GM18502 (cell line): ENCODE measurements at regions not wholly inside any gene's neighbourhood (a gene's known extent, or its start where the extent isn't known, plus 50 kb on each side); places are given as distances from the start of the nearest gene placed in this dataset.
"Not testable (repeated sequence)": the region's sequence is repeated elsewhere in the genome, so short reads cannot be mapped to it uniquely, and the experiment has no call there.

Source experiments
- ATAC-seq: cut with Tn5 transposase; IDR thresholded peaks from one replicate; pipeline ENCODE4 v1.9.1; 2021; ENCODE audit warnings: mild to moderate bottlenecking; ENCODE audit not compliant: unreplicated experiment, poor library complexity

DNA sequence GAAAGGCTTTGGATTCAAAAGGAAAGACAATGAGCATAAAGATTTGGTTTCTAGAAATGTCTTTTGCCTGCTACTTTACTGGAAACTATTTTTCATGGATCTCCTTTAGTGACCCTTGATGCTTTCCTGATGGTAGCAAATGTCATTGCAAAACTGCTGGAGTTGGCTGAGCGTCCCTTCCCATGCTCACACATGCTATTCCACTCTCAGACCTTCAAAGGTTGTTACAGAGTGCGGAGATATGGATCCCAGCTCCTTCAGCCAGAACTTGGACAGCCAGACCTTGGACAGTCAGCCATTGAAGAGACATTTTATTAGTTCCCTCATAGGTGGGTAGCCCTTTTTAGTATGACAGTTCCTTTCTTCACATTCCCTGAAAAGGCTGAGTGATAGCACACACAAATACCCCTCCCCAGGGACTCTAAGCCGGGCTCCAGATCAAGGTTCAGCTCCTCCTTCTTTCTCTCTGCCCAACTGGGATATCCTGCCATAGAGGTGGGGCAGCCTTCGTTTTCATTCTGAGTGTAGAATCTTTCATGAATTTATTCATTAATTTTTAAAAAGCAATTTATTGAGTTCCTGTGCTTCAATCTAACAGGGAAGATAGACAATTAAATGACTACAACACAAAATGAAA, 153.3 kb upstream of the SLC44A1 start:
- no peak for ATAC-seq

DNA sequence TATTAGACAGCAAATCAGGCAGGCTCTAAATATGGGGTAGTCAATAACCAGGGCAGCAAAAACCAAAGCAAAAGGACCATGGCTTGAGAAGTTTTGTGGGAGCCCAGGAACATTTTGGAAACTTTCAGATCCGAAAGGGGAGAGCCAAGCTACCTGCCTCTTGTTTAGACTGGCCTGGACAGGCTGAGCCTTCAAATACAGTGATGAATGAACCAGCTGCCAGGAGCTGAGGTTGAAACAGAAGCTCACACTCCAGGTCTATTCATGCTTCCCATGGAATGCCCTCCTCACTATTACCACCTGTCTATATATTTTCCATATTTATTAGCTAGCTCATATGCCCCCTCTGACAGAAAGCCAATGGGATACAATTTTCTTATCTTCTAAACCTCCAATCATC, 150.8 kb upstream of the SLC44A1 start:
- ATAC-seq: no peak

DNA sequence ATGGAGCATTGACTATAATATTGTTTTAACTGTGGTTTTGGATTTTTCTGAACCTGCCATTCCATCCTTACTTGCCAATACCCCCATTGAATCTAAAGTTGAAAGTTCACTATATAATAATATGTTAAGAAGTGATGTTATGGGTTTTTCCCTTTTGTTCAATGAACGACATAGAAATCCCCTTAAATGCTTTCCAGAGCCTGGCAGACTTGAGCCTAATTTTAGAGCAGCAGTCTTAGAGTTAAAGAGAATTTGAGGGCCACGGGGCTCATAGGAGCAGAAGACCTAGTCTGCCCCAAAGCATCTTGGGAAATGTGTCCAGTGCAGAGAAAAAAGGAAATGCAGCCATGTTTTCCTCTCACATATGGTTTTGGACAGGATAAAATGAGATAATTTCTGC, 146.1 kb upstream of the SLC44A1 start:
- ATAC-seq: no peak

DNA sequence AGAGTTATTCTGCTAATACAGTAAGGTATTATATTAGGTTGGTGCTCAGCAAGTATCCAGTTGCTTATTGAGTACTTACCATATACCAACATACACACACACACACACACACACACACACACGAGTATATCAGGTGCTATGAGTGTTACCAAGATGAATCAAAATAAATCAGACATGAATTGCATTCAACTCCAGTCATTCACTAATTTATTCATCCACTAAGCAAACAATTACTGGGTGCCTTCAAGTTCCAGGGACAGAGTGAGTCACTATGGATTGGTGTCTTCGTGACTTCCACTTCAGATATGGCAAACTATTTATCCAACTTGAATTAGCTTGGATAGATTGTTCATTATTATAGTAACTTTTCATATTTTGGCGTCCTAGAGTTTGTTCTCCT, 140.7 kb upstream of the SLC44A1 start:
- ATAC-seq: no peak

DNA sequence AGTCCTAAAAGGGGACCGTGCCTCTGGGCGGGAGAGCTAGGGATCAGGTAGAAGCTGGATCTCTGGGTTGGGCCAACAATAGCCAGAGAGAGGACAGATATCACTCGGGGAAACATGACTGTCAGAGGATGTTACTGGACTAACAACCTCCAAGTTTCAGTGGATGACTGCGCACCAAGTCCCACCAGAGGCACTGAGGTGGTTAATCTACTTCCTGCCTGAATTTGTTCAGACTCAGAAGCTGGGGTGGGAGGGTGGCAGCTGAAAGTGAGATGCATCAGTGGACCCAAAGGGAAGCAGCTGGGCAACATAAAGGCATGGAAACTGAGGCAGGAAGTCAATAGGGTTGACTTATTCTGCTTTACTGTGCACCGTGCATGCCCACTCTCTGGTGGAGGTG, 130.1 kb upstream of the SLC44A1 start:
- peak; percentile 76 for ATAC-seq

GRCh38 chr9:105114964-105115728, 129.3 kb upstream of the SLC44A1 start:
- ATAC-seq: peak; percentile 82

DNA sequence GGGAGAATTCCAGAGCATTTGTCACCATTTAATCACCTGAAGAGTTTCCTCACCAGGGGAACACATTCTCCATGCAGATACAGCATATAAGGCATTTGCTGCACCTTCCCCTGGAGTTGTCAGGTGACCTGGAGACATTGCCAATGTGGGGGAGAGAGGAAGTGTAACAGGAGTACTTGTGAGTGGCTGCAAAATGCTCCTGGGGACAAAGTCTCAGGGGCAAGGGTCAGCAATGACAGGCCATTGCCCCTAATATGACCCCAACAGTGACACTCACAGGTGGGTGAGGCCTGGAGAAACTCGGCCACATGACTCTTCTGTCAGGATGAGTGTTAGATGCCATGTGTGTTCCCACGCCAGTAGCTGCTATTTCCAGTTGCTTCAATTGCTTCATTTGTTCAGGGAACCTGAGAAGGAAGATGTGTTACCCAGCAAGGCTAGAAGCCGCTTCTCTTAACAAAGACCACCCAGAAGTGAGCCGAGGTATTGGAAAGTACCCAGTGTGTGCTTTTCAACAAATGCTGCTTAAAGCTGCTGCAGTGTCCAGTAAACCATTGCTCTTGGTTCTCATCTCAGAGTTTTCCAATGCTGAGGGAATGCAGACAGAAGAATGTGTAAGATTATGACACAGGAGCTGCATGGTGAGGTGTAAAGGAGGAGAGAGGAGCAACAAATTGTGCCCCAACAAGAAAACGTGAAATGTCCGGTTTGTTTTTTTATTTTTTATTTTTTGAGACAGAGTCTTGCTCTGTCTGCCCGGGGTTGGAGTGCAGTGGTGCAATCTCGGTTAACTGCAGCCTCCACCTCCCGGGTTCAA, 128.2 kb upstream of the SLC44A1 start:
- ATAC-seq: no peak

GRCh38 chr9:105117234-105117633, 127.2 kb upstream of the SLC44A1 start:
- no peak for ATAC-seq

- no peak for ATAC-seq
Observed at GRCh38 chr9:105118636-105119035, 125.8 kb upstream of the SLC44A1 start.

GRCh38 chr9:105119156-105119555, 125.3 kb upstream of the SLC44A1 start:
- no peak for ATAC-seq

- ATAC-seq: no peak
Observed at GRCh38 chr9:105121861-105122430, 122.5 kb upstream of the SLC44A1 start.

DNA sequence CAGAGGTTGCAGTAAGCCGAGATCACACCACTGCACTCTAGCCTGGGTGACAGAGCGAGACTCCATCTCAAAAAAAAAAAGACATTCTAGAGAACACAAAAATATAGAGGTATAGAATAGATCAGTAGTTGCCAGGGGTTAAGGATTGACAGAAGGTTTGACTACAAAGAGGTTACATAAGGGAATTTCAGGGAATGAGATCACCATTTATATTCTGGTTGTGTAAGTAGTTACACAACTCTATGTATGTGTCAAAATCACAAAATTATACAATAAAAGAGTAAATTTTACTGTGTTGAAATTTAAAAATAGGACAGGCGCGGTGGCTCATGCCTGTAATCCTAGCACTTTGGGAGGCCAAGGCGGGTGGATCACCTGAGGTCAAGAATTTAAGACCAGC, 119.9 kb upstream of the SLC44A1 start:
- ATAC-seq: not testable (repeated sequence)

- ATAC-seq: no peak
Observed at GRCh38 chr9:105126226-105126625, 118.2 kb upstream of the SLC44A1 start.

DNA sequence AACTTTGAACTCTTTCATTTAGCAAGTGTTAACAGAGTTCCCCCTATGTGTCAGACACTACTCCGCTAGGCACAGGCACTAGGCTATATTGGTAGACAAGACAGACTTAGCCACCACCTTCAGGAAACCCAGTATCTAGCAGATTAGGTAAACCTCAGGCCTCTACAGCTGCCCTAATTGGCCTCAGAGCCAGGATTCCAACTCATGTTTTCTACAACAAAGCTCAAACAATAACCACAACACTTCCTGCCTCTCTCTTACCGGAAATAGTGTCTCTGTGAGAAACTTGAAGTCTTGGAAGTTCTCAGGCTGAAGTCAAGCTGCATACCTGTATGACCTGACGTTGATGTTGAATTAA, 116.6 kb upstream of the SLC44A1 start:
- ATAC-seq: peak; percentile 100

- no peak for ATAC-seq
Observed at GRCh38 chr9:105128908-105129600, 115.4 kb upstream of the SLC44A1 start.

GRCh38 chr9:105129731-105130130, 114.7 kb upstream of the SLC44A1 start:
- no peak for ATAC-seq

DNA sequence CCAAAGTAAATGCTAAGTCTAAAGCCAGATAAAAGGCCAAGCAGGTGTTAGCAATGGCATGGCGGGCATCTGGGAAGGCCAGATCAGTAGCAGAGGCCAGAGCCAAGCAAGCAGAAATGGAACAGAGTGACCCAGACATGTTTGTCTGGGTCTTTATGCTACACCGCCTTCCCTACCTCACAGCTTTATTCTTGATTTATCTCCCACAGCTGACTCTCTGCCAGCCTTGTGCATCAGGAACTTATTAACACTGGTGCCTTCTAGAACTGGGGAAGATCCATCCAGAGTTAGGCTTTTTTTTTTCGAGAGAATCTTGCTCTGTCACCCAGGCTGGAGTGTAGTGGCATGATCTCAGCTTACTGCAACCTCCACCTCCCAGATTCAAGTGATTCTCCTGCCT, 112.5 kb upstream of the SLC44A1 start:
- no peak for ATAC-seq

DNA sequence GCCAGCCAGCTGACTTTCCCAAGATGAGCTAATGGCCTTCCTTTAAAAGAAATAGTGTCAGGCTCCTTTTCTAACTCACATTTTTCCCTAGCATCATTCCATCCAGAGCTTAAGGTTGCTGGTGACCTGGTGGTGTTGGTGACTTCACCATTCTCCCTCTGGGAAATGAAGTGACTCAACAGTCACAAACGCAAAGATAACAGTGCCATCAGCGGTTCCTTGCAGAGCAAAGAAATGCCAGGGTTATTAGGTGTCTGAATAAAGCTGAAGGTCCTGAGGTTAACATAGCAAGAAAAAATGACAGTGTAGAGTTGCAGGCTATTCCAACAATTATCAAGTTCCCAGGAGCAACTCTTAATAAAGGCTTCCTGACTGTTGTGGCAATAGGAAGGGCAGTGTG, 111.8 kb upstream of the SLC44A1 start:
- no peak for ATAC-seq

GRCh38 chr9:105138306-105138801, 106.1 kb upstream of the SLC44A1 start:
- no peak for ATAC-seq
